ENCODE measurements at regions not wholly inside any gene's neighbourhood (a gene's known extent, or its start where the extent isn't known, plus 50 kb on each side); places are given as distances from the start of the nearest gene placed in this dataset.

GRCh38 chr7:15867441-15867840 is 181.0 kb upstream of the MEOX2 start:
- DNase-seq (no peak), ATAC-seq (ENCODE audit: low read depth) (no peak)
- POLR2A ChIA-PET (ENCODE audit: unreplicated experiment), result interaction anchor here (0.7 kb wide), 1 partner anchor 326 kb away, joined by 4 read pairs; no protein-coding TSS in a partner anchor
- no peak overlapping the region for H2AK5ac ChIP-seq (ENCODE audit: low read depth, low read length)
- H2AK9ac ChIP-seq (replicated peaks; ENCODE audit: low read depth, low read length, poor library complexity), result no peak overlapping the region
- no peak overlapping the region for H2BK120ac ChIP-seq (ENCODE audit: low read depth, low read length)
- no peak overlapping the region for H2AFZ ChIP-seq (replicated peaks; ENCODE audit: low read length, poor library complexity)
- TF ChIP-seq MAZ (IDR thresholded peaks at IDR 0.05; ENCODE audit: borderline replicate concordance, low read depth, low read length) (no peak), POLR2A (IDR thresholded peaks at IDR 0.05; ENCODE audit: low read depth, low read length) (no peak), RAD21 (IDR thresholded peaks at IDR 0.05; ENCODE audit: low read length) (no peak), RFX5 (IDR thresholded peaks at IDR 0.05; ENCODE audit: low read depth, low read length) (no peak), BHLHE40 (IDR thresholded peaks at IDR 0.05; ENCODE audit: low read depth, low read length) (no peak), SMC3 (IDR thresholded peaks at IDR 0.05; ENCODE audit: low read depth, low read length) (no peak), CTCF (conservative IDR thresholded peaks at IDR 0.05; ENCODE audit: low read depth, low read length) (no peak), RCOR1 (IDR thresholded peaks at IDR 0.05; ENCODE audit: insufficient replicate concordance, low read length) (no peak)
- no TSS peak for BruUV-seq (replicated peaks)
- H3K79me1 ChIP-seq (ENCODE audit: low read depth in 1 of 2, low read length in 2 of 2), result no peaks in the 10 kb centered on the region
- dilution Hi-C loops (cut with HindIII; ENCODE audit: low sequenced_read_pairs, unreplicated experiment) (no loop called here), in situ Hi-C loops (cut with MboI; ENCODE audit: low sequenced_read_pairs) (no loop called here), intact Hi-C loops (cut with micrococcal nuclease) (no loop called here)
- H3K4ac ChIP-seq (ENCODE audit: low read depth, low read length), result no peak overlapping the region
- H3K4me3 ChIP-seq (ENCODE audit: insufficient read depth, low read depth, low read length), result no peak overlapping the region
- no peaks in the 10 kb centered on the region for H3K4me1 ChIP-seq (ENCODE audit: control insufficient read depth, insufficient read depth, low read length)
- no peaks in the 10 kb centered on the region for H4K20me1 ChIP-seq (ENCODE audit: insufficient read depth, low read length)
- no peak overlapping the region for H4K5ac ChIP-seq (ENCODE audit: low read depth, low read length)
- WGBS, 2 experiments (ENCODE audit: extremely low coverage in 2 of 2, insufficient read length in 1 of 2), result no CpG with 5 or more reads among the region's 1 CpG
- no peak overlapping the region for H3K14ac ChIP-seq (replicated peaks; ENCODE audit: low read depth, low read length)
- H2BK5ac ChIP-seq (ENCODE audit: low read depth, low read length, poor library complexity, severe bottlenecking), result no peak overlapping the region
- no peaks in the 10 kb centered on the region for H3K36me3 ChIP-seq (ENCODE audit: control insufficient read depth, insufficient read depth, low read length)
- H2BK15ac ChIP-seq (ENCODE audit: low read depth, low read length), result no peak overlapping the region
- H3K9me1 ChIP-seq (ENCODE audit: insufficient read depth, low read length), result peaks cover 4% of the 10 kb centered on the region; the same call in 1 of the 2 replicates
- no peak overlapping the region for H3K56ac ChIP-seq (ENCODE audit: extremely low read depth, insufficient read depth, low read length)
- CTCF ChIA-PET, result interaction anchor here (1.0 kb wide), 1 partner anchor 11 kb away, joined by 3 read pairs; no protein-coding TSS in a partner anchor
- no peaks in the 10 kb centered on the region for H3K27me3 ChIP-seq (ENCODE audit: control insufficient read depth, insufficient read depth, low read length)
- H3K18ac ChIP-seq (ENCODE audit: low read depth, low read length), result no peak overlapping the region
- no peak overlapping the region for H3K27ac ChIP-seq (ENCODE audit: insufficient read depth, low read length)
- H3K23ac ChIP-seq (ENCODE audit: low read depth, low read length), result no peak overlapping the region
- no peak overlapping the region for H3K4me2 ChIP-seq (ENCODE audit: low read depth, low read length)
- no peak overlapping the region for H4K91ac ChIP-seq (ENCODE audit: insufficient read depth, low read depth, low read length)
- no peaks in the 10 kb centered on the region for H3K9me3 ChIP-seq (ENCODE audit: control insufficient read depth, insufficient read depth, low read length)
- no peak overlapping the region for H4K8ac ChIP-seq (ENCODE audit: low read depth in 2 of 2, low read length in 2 of 2)
- no peak overlapping the region for H2BK20ac ChIP-seq (ENCODE audit: low read depth, low read length)
- no peak overlapping the region for H3K9ac ChIP-seq (ENCODE audit: low read depth, low read length)
